H1 (cell line): ENCODE measurements at regions not wholly inside any gene's neighbourhood (a gene's known extent, or its start where the extent isn't known, plus 50 kb on each side); places are given as distances from the start of the nearest gene placed in this dataset.

ENCODE experiments used
- CTCF ChIA-PET: fragments of 300-600 bp; sonication (Branson Sonifier 250); formaldehyde crosslinking; loops from one replicate; lab custom pipeline; 2021; ENCODE audit not compliant: partially characterized antibody; lab: Charles Lee
- POLR2A ChIA-PET: fragments of 300-600 bp; sonication (Branson Sonifier 250); formaldehyde crosslinking; loops from one replicate; lab custom pipeline; 2021; ENCODE audit warnings: inconsistent platforms; ENCODE audit not compliant: partially characterized antibody; lab: Charles Lee
- DNase-seq, 2 experiments: peaks; one replicate each; pipeline versions ENCODE4 v3.0.0 to v3.0.0-alpha.2; 2010 to 2022; ENCODE audit warnings: low spot score in 2 of 2, low read depth in 1 of 2, mixed read lengths in 1 of 2
- FAIRE-seq: peaks from 2 replicates; lab custom pipeline; 2011; peaks lifted over from hg19 to GRCh38; lab: Jason Lieb, UNC
- H2AFZ ChIP-seq: 2 replicates; pipeline ENCODE4 v1.8.1; 2012; ENCODE audit warnings: low read length, inconsistent platforms
- H2AK5ac ChIP-seq: 2 replicates; pipeline ENCODE4 v1.6.1; 2013; ENCODE audit warnings: low read depth, low read length
- H2BK120ac ChIP-seq: replicated peaks from 2 replicates; pipeline ENCODE3; 2013; ENCODE audit warnings: low read depth, low read length, inconsistent platforms
- H2BK12ac ChIP-seq: 2 replicates; pipeline ENCODE4 v1.6.1; 2013; ENCODE audit warnings: low read depth, low read length
- H2BK15ac ChIP-seq: 2 replicates; pipeline ENCODE4 v1.6.1; 2013; ENCODE audit warnings: low read length
- H2BK20ac ChIP-seq: 2 replicates; pipeline ENCODE4 v1.6.1; 2013; ENCODE audit warnings: low read length
- H2BK5ac ChIP-seq: 2 replicates; pipeline ENCODE4 v1.6.1; 2013; ENCODE audit warnings: low read depth, low read length
- H3K14ac ChIP-seq: 2 replicates; pipeline ENCODE4 v1.6.1; 2013; ENCODE audit warnings: inconsistent platforms; ENCODE audit not compliant: insufficient read length
- H3K18ac ChIP-seq: 2 replicates; pipeline ENCODE4 v1.6.1; 2013; ENCODE audit warnings: low read length; ENCODE audit errors: extremely low read depth
- H3K23ac ChIP-seq: 2 replicates; pipeline ENCODE4 v1.6.1; 2013; ENCODE audit warnings: inconsistent platforms; ENCODE audit not compliant: insufficient read length
- H3K23me2 ChIP-seq: 2 replicates; pipeline ENCODE4 v1.6.1; 2013; ENCODE audit warnings: low read depth, low read length
- H3K27ac ChIP-seq: 2 replicates; pipeline ENCODE4 v1.6.1; 2011; ENCODE audit warnings: low read depth, low read length, inconsistent platforms
- H3K27me3 ChIP-seq, 4 experiments: replicated peaks in 1 of 4; 1 replicate in 1 of 4; 2 replicates in 3 of 4; pipeline versions ENCODE4 v1.6.1 to v1.8.1; 2011 to 2013; ENCODE audit warnings: low read length in 3 of 4, mild to moderate bottlenecking in 3 of 4, inconsistent platforms in 2 of 4, mixed read lengths in 2 of 4, moderate library complexity in 1 of 4; ENCODE audit not compliant: control insufficient read depth in 3 of 4, insufficient read depth in 3 of 4; ENCODE audit errors: extremely low read depth in 1 of 4
- H3K36me3 ChIP-seq, 4 experiments: 2 replicates each; pipeline versions ENCODE4 v1.6.1 to v1.8.1; 2011 to 2013; ENCODE audit warnings: mild to moderate bottlenecking in 4 of 4, low read length in 3 of 4, moderate library complexity in 2 of 4, control low read depth in 1 of 4, inconsistent platforms in 1 of 4; ENCODE audit not compliant: insufficient read depth in 4 of 4, control insufficient read depth in 2 of 4
- H3K4ac ChIP-seq: replicated peaks from 2 replicates; pipeline ENCODE3; 2013; ENCODE audit warnings: low read length, low read depth, mixed read lengths, inconsistent platforms; ENCODE audit not compliant: insufficient read length
- H3K4me1 ChIP-seq, 4 experiments: replicated peaks in 1 of 4; 1 replicate in 1 of 4; 2 replicates in 3 of 4; pipeline versions ENCODE4 v1.6.1 to v1.8.1; 2011 to 2013; ENCODE audit warnings: low read length in 3 of 4, inconsistent platforms in 2 of 4, mixed read lengths in 1 of 4; ENCODE audit not compliant: insufficient read depth in 4 of 4, control insufficient read depth in 3 of 4
- H3K4me2 ChIP-seq, 2 experiments: 2 replicates each; pipeline versions ENCODE4 v1.6.1 to v1.8.1; 2011 to 2013; ENCODE audit warnings: low read depth in 2 of 2, low read length in 2 of 2, control low read depth in 1 of 2, inconsistent platforms in 1 of 2, mild to moderate bottlenecking in 1 of 2; ENCODE audit not compliant: insufficient read depth in 1 of 2
- H3K4me3 ChIP-seq, 4 experiments: fragments of 200-600, 300-600 bp in 1 of 4; sonication (generic), shearing (Covaris generic), sonication (Bioruptor Twin) in 1 of 4; 2 replicates each; pipeline versions ENCODE4 v1.5.1 to v1.8.1; 2011 to 2016; ENCODE audit warnings: low read length in 4 of 4, low read depth in 3 of 4, control low read depth in 2 of 4, inconsistent platforms in 2 of 4, mild to moderate bottlenecking in 2 of 4, mixed read lengths in 1 of 4, moderate library complexity in 1 of 4; ENCODE audit not compliant: insufficient read depth in 2 of 4; ENCODE audit errors: extremely low read depth in 1 of 4
- H3K56ac ChIP-seq: replicated peaks from 2 replicates; pipeline ENCODE3; 2013; ENCODE audit warnings: low read depth, mild to moderate bottlenecking, mixed read lengths, low read length, inconsistent platforms; ENCODE audit not compliant: insufficient read length
- H3K79me1 ChIP-seq: 2 replicates; pipeline ENCODE4 v1.6.1; 2013; ENCODE audit warnings: low read depth, low read length, control low read depth
- H3K79me2 ChIP-seq, 2 experiments: 2 replicates each; pipeline versions ENCODE4 v1.6.1 to v1.8.1; 2012 to 2013; ENCODE audit warnings: low read length in 2 of 2, mild to moderate bottlenecking in 2 of 2, inconsistent platforms in 1 of 2; ENCODE audit not compliant: insufficient read depth in 2 of 2, control insufficient read depth in 1 of 2
- H3K9ac ChIP-seq, 4 experiments: replicated peaks in 1 of 4; 1 replicate in 1 of 4; 2 replicates in 3 of 4; pipeline versions ENCODE4 v1.6.1 to v1.8.1; 2011 to 2013; ENCODE audit warnings: low read depth in 3 of 4, low read length in 3 of 4, control low read depth in 2 of 4, mild to moderate bottlenecking in 2 of 4, moderate library complexity in 2 of 4, inconsistent platforms in 1 of 4; ENCODE audit errors: extremely low read depth in 1 of 4
- H3K9me3 ChIP-seq, 2 experiments: 2 replicates each; pipeline versions ENCODE4 v1.6.1 to v1.8.1; 2012 to 2013; ENCODE audit warnings: mild to moderate bottlenecking in 2 of 2, moderate library complexity in 2 of 2, control low read depth in 1 of 2, inconsistent platforms in 1 of 2, low read depth in 1 of 2, low read length in 1 of 2, mixed read lengths in 1 of 2; ENCODE audit not compliant: insufficient read depth in 2 of 2
- H4K20me1 ChIP-seq, 2 experiments: replicated peaks in 1 of 2; 2 replicates each; pipeline versions ENCODE3 to v1.8.1; 2011 to 2013; ENCODE audit warnings: inconsistent platforms in 2 of 2, low read length in 2 of 2, mild to moderate bottlenecking in 1 of 2; ENCODE audit not compliant: insufficient read depth in 2 of 2, control insufficient read depth in 1 of 2
- H4K5ac ChIP-seq: 2 replicates; pipeline ENCODE4 v1.6.1; 2013; ENCODE audit warnings: low read length, low read depth, mixed read lengths, inconsistent platforms; ENCODE audit not compliant: insufficient read length
- H4K8ac ChIP-seq: 2 replicates; pipeline ENCODE4 v1.8.0; 2013; ENCODE audit warnings: mild to moderate bottlenecking, moderate library complexity, low read length, inconsistent platforms; ENCODE audit not compliant: insufficient read depth; ENCODE audit errors: extremely low read depth
- H4K91ac ChIP-seq: replicated peaks from 2 replicates; pipeline ENCODE3; 2013; ENCODE audit warnings: low read length, mixed read lengths, inconsistent platforms; ENCODE audit not compliant: insufficient read length
- KDM5A ChIP-seq: fragments of 200-600 bp; IDR thresholded peaks from 2 replicates; pipeline ENCODE4 v1.7.1; 2012; ENCODE audit warnings: mild to moderate bottlenecking, low read length, inconsistent platforms, mixed read lengths
- MAFK ChIP-seq: IDR thresholded peaks from 2 replicates; pipeline ENCODE4 v1.6.1; 2012; ENCODE audit warnings: low read depth, mild to moderate bottlenecking, improper control_type of control experiment, low read length
- NANOG ChIP-seq: IDR thresholded peaks from 2 replicates; pipeline ENCODE4 v1.6.1; 2011; ENCODE audit warnings: low read length, low read depth, mild to moderate bottlenecking, inconsistent platforms; ENCODE audit not compliant: insufficient read depth, poor library complexity, severe bottlenecking
- POU5F1 ChIP-seq: IDR thresholded peaks from 2 replicates; pipeline ENCODE4 v1.6.1; 2011; ENCODE audit warnings: low read depth, mild to moderate bottlenecking, low read length, moderate library complexity
- RBBP5 ChIP-seq: IDR thresholded peaks from 2 replicates; pipeline ENCODE4 v1.7.1; 2012; ENCODE audit warnings: low read depth, mild to moderate bottlenecking, inconsistent platforms, low read length, moderate library complexity, borderline replicate concordance
- WGBS, 2 experiments: shearing (Covaris generic) in 1 of 2; methylation state at CpG; one replicate each; pipeline versions ENCODE4 v1.1.6 to v1.1.7; 2013 to 2015; ENCODE audit warnings: low lambda C conversion rate in 2 of 2, mixed read lengths in 2 of 2, inconsistent platforms in 1 of 2, low coverage in 1 of 2, missing lambda C conversion rate in 1 of 2; ENCODE audit not compliant: insufficient replicate concordance in 2 of 2, insufficient coverage in 1 of 2, insufficient read length in 1 of 2; ENCODE audit errors: extremely low coverage in 1 of 2, missing lambda C conversion rate in 1 of 2; 5-methylcytosine and 5-hydroxymethylcytosine counted together

GRCh38 chr4:57329279-57329678 is 219.1 kb upstream of the IGFBP7 start:
- POLR2A ChIA-PET: no interaction called here
- TF ChIP-seq NANOG (no peak), RBBP5 (no peak), KDM5A (no peak), MAFK (no peak), POU5F1 (no peak)

More at GRCh38 chr4:57329279-57329678, 219.1 kb upstream of the IGFBP7 start:
- H3K79me2 ChIP-seq: no peaks in the 10 kb centered on the region
- no peak overlapping the region for H3K23ac ChIP-seq
- H3K79me1 ChIP-seq: no peaks in the 10 kb centered on the region
- no peak overlapping the region for H2AK5ac ChIP-seq
- no peak overlapping the region for H2AFZ ChIP-seq
- no peak overlapping the region for H2BK5ac ChIP-seq
- 96% methylated on average over 9 of the region's 9 CpGs; no CpG with 5 or more reads in 1 of the 2 experiments for WGBS, 2 experiments
- no peak overlapping the region for H3K9ac ChIP-seq
- DNase-seq (no peak), FAIRE-seq (no peak)
- no peak overlapping the region for H2BK120ac ChIP-seq
- no peaks in the 10 kb centered on the region for H3K9me3 ChIP-seq
- H3K23me2 ChIP-seq: no peaks in the 10 kb centered on the region
- H4K91ac ChIP-seq: no peak overlapping the region
- no peak overlapping the region for H3K56ac ChIP-seq
- no peak overlapping the region for H3K14ac ChIP-seq
- H3K4ac ChIP-seq: no peak overlapping the region
- CTCF ChIA-PET: no interaction called here
- H3K27ac ChIP-seq: no peak overlapping the region
- H2BK20ac ChIP-seq: no peak overlapping the region
- no peak overlapping the region for H3K4me2 ChIP-seq
- no peak overlapping the region for H4K5ac ChIP-seq
- no peak overlapping the region for H3K4me3 ChIP-seq
- H3K18ac ChIP-seq: no peak overlapping the region
- 0 out of 7 replicates have a peak, but pooled peaks cover 0 to 2% (median 0%) of the 10 kb centered on the region in 4 experiments for H3K4me1 ChIP-seq
- H3K27me3 ChIP-seq: no peaks in the 10 kb centered on the region
- no peaks in the 10 kb centered on the region for H4K20me1 ChIP-seq
- no peaks in the 10 kb centered on the region for H3K36me3 ChIP-seq
- no peak overlapping the region for H4K8ac ChIP-seq
- H2BK12ac ChIP-seq: no peak overlapping the region
- no peak overlapping the region for H2BK15ac ChIP-seq
